Liver (tissue), 8 donors: ENCODE measurements at regions not wholly inside any gene's neighbourhood (a gene's known extent, or its start where the extent isn't known, plus 50 kb on each side); places are given as distances from the start of the nearest gene placed in this dataset.

Experiments used
- DNase-seq: peaks from one replicate; pipeline ENCODE4 v3.0.0-alpha.2; 2017; ENCODE audit warnings: low spot score
- H3K27ac ChIP-seq, 2 donors: one replicate each; pipeline ENCODE4 v1.7.0; 2013; ENCODE audit warnings: inconsistent platforms in 2 of 2, low read length in 2 of 2, control low read depth in 1 of 2, low read depth in 1 of 2, mild to moderate bottlenecking in 1 of 2
- H3K27me3 ChIP-seq, 4 donors: one replicate each; pipeline versions ENCODE4 v1.6.1 to v1.7.0; 2013; ENCODE audit warnings: low read length in 3 of 4, inconsistent platforms in 1 of 4, mild to moderate bottlenecking in 1 of 4, moderate library complexity in 1 of 4; ENCODE audit not compliant: control insufficient read depth in 4 of 4, insufficient read depth in 4 of 4
- H3K36me3 ChIP-seq, 4 donors: one replicate each; pipeline versions ENCODE4 v1.6.1 to v1.7.0; 2013; ENCODE audit warnings: low read length in 3 of 4, mild to moderate bottlenecking in 3 of 4, low read depth in 1 of 4, moderate library complexity in 1 of 4; ENCODE audit not compliant: control insufficient read depth in 4 of 4, insufficient read depth in 3 of 4
- H3K4me1 ChIP-seq, 4 donors: one replicate each; pipeline versions ENCODE4 v1.6.1 to v1.7.0; 2013; ENCODE audit warnings: low read length in 3 of 4, mild to moderate bottlenecking in 3 of 4, moderate library complexity in 1 of 4; ENCODE audit not compliant: control insufficient read depth in 4 of 4, insufficient read depth in 4 of 4
- H3K4me3 ChIP-seq, 3 donors: one replicate each; pipeline versions ENCODE4 v1.6.1 to v1.7.0; 2013; ENCODE audit warnings: low read length in 3 of 3, control low read depth in 1 of 3, low read depth in 1 of 3, mild to moderate bottlenecking in 1 of 3
- H3K9ac ChIP-seq, 2 donors: one replicate each; pipeline ENCODE4 v1.7.0; 2013; ENCODE audit warnings: low read length in 2 of 2, mild to moderate bottlenecking in 2 of 2, moderate library complexity in 2 of 2, control low read depth in 1 of 2, low read depth in 1 of 2
- H3K9me3 ChIP-seq, 4 donors: one replicate each; pipeline versions ENCODE4 v1.6.1 to v1.7.0; 2013; ENCODE audit warnings: low read length in 3 of 4; ENCODE audit not compliant: control insufficient read depth in 4 of 4
- ATF3 ChIP-seq: IDR thresholded peaks from 2 replicates; pipeline ENCODE4 v1.6.1; 2016; ENCODE audit warnings: antibody characterized with exemption
- EGR1 ChIP-seq, 2 donors: IDR thresholded peaks; 2 replicates each; pipeline ENCODE4 v1.6.1; 2016 to 2018; ENCODE audit warnings: antibody characterized with exemption in 2 of 2, low read depth in 2 of 2
- FOXA1 ChIP-seq: IDR thresholded peaks from 2 replicates; pipeline ENCODE4 v1.6.1; 2016; ENCODE audit warnings: antibody characterized with exemption
- GABPA ChIP-seq, 2 donors: IDR thresholded peaks in 1 of 2; conservative IDR thresholded peaks in 1 of 2; 2 replicates each; pipeline ENCODE4 v1.6.1; 2016; ENCODE audit warnings: antibody characterized with exemption in 2 of 2, mild to moderate bottlenecking in 1 of 2, moderate library complexity in 1 of 2
- HNF4A ChIP-seq, 2 donors: conservative IDR thresholded peaks; 2 replicates each; pipeline ENCODE4 v1.6.1; 2016; ENCODE audit warnings: antibody characterized with exemption in 2 of 2, mild to moderate bottlenecking in 2 of 2
- HNF4G ChIP-seq: IDR thresholded peaks from 2 replicates; pipeline ENCODE4 v1.6.1; 2016; ENCODE audit warnings: antibody characterized with exemption
- JUND ChIP-seq, 2 donors: IDR thresholded peaks; 2 replicates each; pipeline ENCODE4 v1.6.1; 2016; ENCODE audit warnings: antibody characterized with exemption in 2 of 2
- NR2F2 ChIP-seq: IDR thresholded peaks from 2 replicates; pipeline ENCODE4 v1.6.1; 2016; ENCODE audit warnings: antibody characterized with exemption
- RAD21 ChIP-seq, 2 donors: IDR thresholded peaks; 2 replicates each; pipeline ENCODE4 v1.6.1; 2016; ENCODE audit warnings: antibody characterized with exemption in 2 of 2, mild to moderate bottlenecking in 2 of 2
- RXRA ChIP-seq, 2 donors: IDR thresholded peaks; 2 replicates each; pipeline ENCODE4 v1.6.1; 2017 to 2018; ENCODE audit warnings: antibody characterized with exemption in 2 of 2, mild to moderate bottlenecking in 1 of 2
- SP1 ChIP-seq: IDR thresholded peaks from 2 replicates; pipeline ENCODE4 v1.6.1; 2018; ENCODE audit warnings: antibody characterized with exemption, mild to moderate bottlenecking
- TAF1 ChIP-seq: conservative IDR thresholded peaks from 2 replicates; pipeline ENCODE4 v1.6.1; 2016; ENCODE audit warnings: antibody characterized with exemption, mild to moderate bottlenecking
- WGBS: extraction: QIAGEN DNeasy Blood & Tissue Kit; methylation state at CpG from one replicate; pipeline ENCODE4 v1.1.7; 2013; 5-methylcytosine and 5-hydroxymethylcytosine counted together
- TF ChIP-seq, protein P1 (sequence below): IDR thresholded peaks from 2 replicates; pipeline ENCODE4 v1.6.1; 2016; ENCODE audit warnings: antibody characterized with exemption
- TF ChIP-seq, protein P2 (sequence below): IDR thresholded peaks from 2 replicates; pipeline ENCODE4 v1.6.1; 2016; ENCODE audit warnings: antibody characterized with exemption
- TF ChIP-seq, protein P3 (sequence below): fragments of 150-350 bp; IDR thresholded peaks from 2 replicates; pipeline ENCODE4 v1.5.1; 2017; ENCODE audit warnings: improper control_type of control experiment, low read depth, low read length; ENCODE audit not compliant: missing input control
- donor health status: healthy.
- donor health status: healthy.
- donor health status: healthy.
- donor health status: healthy.
- donor health status: healthy.

- whole genome bisulfite sequencing, result 68% methylated on average over 1 of the region's 1 CpG
- H3K36me3 ChIP-seq, result no peaks in the 10 kb centered on the region
- no peaks in the 10 kb centered on the region for H3K27me3 ChIP-seq
- no peak overlapping the region for H3K27ac ChIP-seq
- no peaks in the 10 kb centered on the region for H3K9me3 ChIP-seq
- no peak overlapping the region for H3K4me3 ChIP-seq
- TF ChIP-seq, protein P1, sequence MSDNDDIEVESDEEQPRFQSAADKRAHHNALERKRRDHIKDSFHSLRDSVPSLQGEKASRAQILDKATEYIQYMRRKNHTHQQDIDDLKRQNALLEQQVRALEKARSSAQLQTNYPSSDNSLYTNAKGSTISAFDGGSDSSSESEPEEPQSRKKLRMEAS, result no peak
- TF ChIP-seq HNF4G (no peak), FOXA1 (no peak), TAF1 (no peak), HNF4A (conservative IDR thresholded peaks at IDR 0.05) (no peak), GABPA (IDR thresholded peaks at IDR 0.05 in 1 of 2, conservative IDR thresholded peaks at IDR 0.05 in 1 of 2) (no peak), SP1 (no peak), NR2F2 (no peak), RAD21 (IDR thresholded peaks at IDR 0.05) (no peak), RXRA (IDR thresholded peaks at IDR 0.05) (no peak), EGR1 (IDR thresholded peaks at IDR 0.05; ENCODE audit: low read depth in 2 of 2) (no peak)
- TF ChIP-seq, protein P2, sequence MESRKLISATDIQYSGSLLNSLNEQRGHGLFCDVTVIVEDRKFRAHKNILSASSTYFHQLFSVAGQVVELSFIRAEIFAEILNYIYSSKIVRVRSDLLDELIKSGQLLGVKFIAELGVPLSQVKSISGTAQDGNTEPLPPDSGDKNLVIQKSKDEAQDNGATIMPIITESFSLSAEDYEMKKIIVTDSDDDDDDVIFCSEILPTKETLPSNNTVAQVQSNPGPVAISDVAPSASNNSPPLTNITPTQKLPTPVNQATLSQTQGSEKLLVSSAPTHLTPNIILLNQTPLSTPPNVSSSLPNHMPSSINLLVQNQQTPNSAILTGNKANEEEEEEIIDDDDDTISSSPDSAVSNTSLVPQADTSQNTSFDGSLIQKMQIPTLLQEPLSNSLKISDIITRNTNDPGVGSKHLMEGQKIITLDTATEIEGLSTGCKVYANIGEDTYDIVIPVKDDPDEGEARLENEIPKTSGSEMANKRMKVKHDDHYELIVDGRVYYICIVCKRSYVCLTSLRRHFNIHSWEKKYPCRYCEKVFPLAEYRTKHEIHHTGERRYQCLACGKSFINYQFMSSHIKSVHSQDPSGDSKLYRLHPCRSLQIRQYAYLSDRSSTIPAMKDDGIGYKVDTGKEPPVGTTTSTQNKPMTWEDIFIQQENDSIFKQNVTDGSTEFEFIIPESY, result no peak
- H3K4me1 ChIP-seq, result no peaks in the 10 kb centered on the region
- DNase-seq, result no peak
- H3K9ac ChIP-seq, result no peak overlapping the region
These were observed 207.0 kb downstream of the UTP18 start for GRCh38 chr17:51467336-51467735.

DNA sequence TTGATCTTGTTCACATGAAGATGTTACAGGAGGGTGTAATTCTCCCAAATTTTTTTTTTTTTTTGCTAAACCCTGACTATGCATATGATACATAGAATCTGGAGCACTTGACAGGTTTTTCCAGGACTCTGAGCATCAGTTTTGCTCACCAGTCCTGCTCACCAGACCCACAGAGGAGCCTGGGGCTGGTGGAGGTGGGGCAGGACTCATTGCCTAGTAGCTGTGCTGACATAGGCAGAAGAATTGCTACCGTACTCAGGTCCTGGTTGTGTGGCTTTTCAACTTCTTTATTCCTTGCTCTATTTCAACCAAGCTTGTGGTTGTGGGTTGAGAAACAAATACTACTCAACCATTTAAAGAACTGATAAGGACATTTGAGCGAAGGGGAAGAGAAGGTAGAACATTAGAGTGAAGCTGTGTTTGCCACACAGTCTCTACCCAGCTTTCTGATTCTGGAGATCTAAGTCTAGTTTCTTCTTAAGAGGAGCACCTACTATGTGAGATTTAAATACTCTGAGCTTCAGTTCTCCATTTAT, 212.4 kb downstream of the UTP18 start:
- WGBS, result 76% methylated on average over 2 of the region's 2 CpGs
- no peaks in the 10 kb centered on the region for H3K36me3 ChIP-seq
- no peak for TF ChIP-seq RXRA (IDR thresholded peaks at IDR 0.05)
- H3K4me3 ChIP-seq, result no peak overlapping the region
- DNase-seq, result no peak
- peaks cover 0 to 7% (median 0%) of the 10 kb centered on the region in 4 donors for H3K27me3 ChIP-seq
- no peaks in the 10 kb centered on the region for H3K4me1 ChIP-seq
- H3K27ac ChIP-seq, result no peak overlapping the region
- no peak overlapping the region for H3K9ac ChIP-seq
- H3K9me3 ChIP-seq, result no peaks in the 10 kb centered on the region

GRCh38 chr17:51474764-51475163, 214.4 kb downstream of the UTP18 start:
- H3K27ac ChIP-seq, result no peak overlapping the region
- no peak overlapping the region for H3K9ac ChIP-seq
- TF ChIP-seq TAF1 (no peak), FOXA1 (no peak), HNF4G (no peak), NR2F2 (no peak), GABPA (IDR thresholded peaks at IDR 0.05 in 1 of 2, conservative IDR thresholded peaks at IDR 0.05 in 1 of 2) (no peak), RAD21 (IDR thresholded peaks at IDR 0.05) (no peak), JUND (IDR thresholded peaks at IDR 0.05) (no peak), SP1 (no peak), ATF3 (no peak), RXRA (IDR thresholded peaks at IDR 0.05) (no peak)
- TF ChIP-seq, protein P3, sequence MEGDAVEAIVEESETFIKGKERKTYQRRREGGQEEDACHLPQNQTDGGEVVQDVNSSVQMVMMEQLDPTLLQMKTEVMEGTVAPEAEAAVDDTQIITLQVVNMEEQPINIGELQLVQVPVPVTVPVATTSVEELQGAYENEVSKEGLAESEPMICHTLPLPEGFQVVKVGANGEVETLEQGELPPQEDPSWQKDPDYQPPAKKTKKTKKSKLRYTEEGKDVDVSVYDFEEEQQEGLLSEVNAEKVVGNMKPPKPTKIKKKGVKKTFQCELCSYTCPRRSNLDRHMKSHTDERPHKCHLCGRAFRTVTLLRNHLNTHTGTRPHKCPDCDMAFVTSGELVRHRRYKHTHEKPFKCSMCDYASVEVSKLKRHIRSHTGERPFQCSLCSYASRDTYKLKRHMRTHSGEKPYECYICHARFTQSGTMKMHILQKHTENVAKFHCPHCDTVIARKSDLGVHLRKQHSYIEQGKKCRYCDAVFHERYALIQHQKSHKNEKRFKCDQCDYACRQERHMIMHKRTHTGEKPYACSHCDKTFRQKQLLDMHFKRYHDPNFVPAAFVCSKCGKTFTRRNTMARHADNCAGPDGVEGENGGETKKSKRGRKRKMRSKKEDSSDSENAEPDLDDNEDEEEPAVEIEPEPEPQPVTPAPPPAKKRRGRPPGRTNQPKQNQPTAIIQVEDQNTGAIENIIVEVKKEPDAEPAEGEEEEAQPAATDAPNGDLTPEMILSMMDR, result no peak
- TF ChIP-seq, protein P2, result no peak
- no peaks in the 10 kb centered on the region for H3K4me1 ChIP-seq
- no peaks in the 10 kb centered on the region for H3K9me3 ChIP-seq
- H3K4me3 ChIP-seq, result no peak overlapping the region
- DNase-seq, result no peak
- peaks cover 0 to 7% (median 0%) of the 10 kb centered on the region in 4 donors for H3K27me3 ChIP-seq
- H3K36me3 ChIP-seq, result no peaks in the 10 kb centered on the region
- 57% methylated on average over 4 of the region's 4 CpGs for WGBS
